DND-41 (cell line): ENCODE measurements at regions not wholly inside any gene's neighbourhood (a gene's known extent, or its start where the extent isn't known, plus 50 kb on each side); places are given as distances from the start of the nearest gene placed in this dataset.

ENCODE experiments used
- CTCF ChIP-seq: IDR thresholded peaks from 2 replicates; pipeline ENCODE4 v1.5.1; 2012; ENCODE audit warnings: borderline replicate concordance, low read length, moderate library complexity, mild to moderate bottlenecking; ENCODE audit not compliant: poor library complexity, severe bottlenecking; ENCODE audit errors: extremely low read depth
- EZH2 ChIP-seq: IDR thresholded peaks from 3 replicates; pipeline ENCODE4 v1.6.1; 2012; ENCODE audit warnings: borderline replicate concordance, low read depth, mild to moderate bottlenecking, moderate library complexity, low read length, inconsistent platforms; ENCODE audit not compliant: severe bottlenecking

GRCh38 chr4:116023049-116023448 is 909.6 kb upstream of the NDST4 start:
- no peak for TF ChIP-seq CTCF
- TF ChIP-seq EZH2, result no peak
